ENCODE measurements at regions not wholly inside any gene's neighbourhood (a gene's known extent, or its start where the extent isn't known, plus 50 kb on each side); places are given as distances from the start of the nearest gene placed in this dataset.

GRCh38 chr2:217417536-217417935 lies 557.7 kb upstream of the TNP1 start:
- FAIRE-seq (no peak), DNase-seq (ENCODE audit: insufficient read length, low spot score) (no peak)
- TF ChIP-seq CTCF (IDR thresholded peaks at IDR 0.05; ENCODE audit: insufficient read depth, missing control alignments), result no peak

GRCh38 chr2:217415316-217415715 lies 555.5 kb upstream of the TNP1 start:
- FAIRE-seq (no peak), DNase-seq (ENCODE audit: insufficient read length, low spot score) (no peak)
- no peak for TF ChIP-seq CTCF (IDR thresholded peaks at IDR 0.05; ENCODE audit: insufficient read depth, missing control alignments)

GRCh38 chr2:217414429-217414828 lies 554.6 kb upstream of the TNP1 start:
- FAIRE-seq, result no peak
- no peak for DNase-seq (ENCODE audit: insufficient read length, low spot score)
- no peak for TF ChIP-seq CTCF (IDR thresholded peaks at IDR 0.05; ENCODE audit: insufficient read depth, missing control alignments)

- DNase-seq (ENCODE audit: insufficient read length, low spot score) (no peak), FAIRE-seq (no peak)
- no peak for TF ChIP-seq CTCF (IDR thresholded peaks at IDR 0.05; ENCODE audit: insufficient read depth, missing control alignments)
These were observed 553.3 kb upstream of the TNP1 start for GRCh38 chr2:217413193-217413592.

- TF ChIP-seq CTCF (IDR thresholded peaks at IDR 0.05; ENCODE audit: insufficient read depth, missing control alignments), result no peak
- no peak for FAIRE-seq
- DNase-seq (ENCODE audit: insufficient read length, low spot score), result no peak
These were observed 552.9 kb upstream of the TNP1 start for GRCh38 chr2:217412721-217413120.

GRCh38 chr2:217412277-217412676 lies 552.4 kb upstream of the TNP1 start:
- no peak for DNase-seq (ENCODE audit: insufficient read length, low spot score)
- no peak for TF ChIP-seq CTCF (IDR thresholded peaks at IDR 0.05; ENCODE audit: insufficient read depth, missing control alignments)
- no peak for FAIRE-seq

GRCh38 chr2:217410681-217410960 lies 550.8 kb upstream of the TNP1 start:
- DNase-seq (ENCODE audit: insufficient read length, low spot score) (no peak), FAIRE-seq (no peak)
- TF ChIP-seq CTCF (IDR thresholded peaks at IDR 0.05; ENCODE audit: insufficient read depth, missing control alignments), result no peak
